ENCODE measurements at regions not wholly inside any gene's neighbourhood (a gene's known extent, or its start where the extent isn't known, plus 50 kb on each side); places are given as distances from the start of the nearest gene placed in this dataset.

GRCh38 chr7:83850125-83850524 lies 201.2 kb upstream of the SEMA3E start:
- no peak for TF ChIP-seq CTCF (IDR thresholded peaks at IDR 0.05; ENCODE audit: low read length)
- no peak for TF ChIP-seq EZH2phosphoT487 (IDR thresholded peaks at IDR 0.05; ENCODE audit: low read length)
- TF ChIP-seq EZH2 (optimal IDR thresholded peaks at IDR 0.05; ENCODE audit: low read depth, low read length) = no peak

Measured in MM.1S (cell line).